ENCODE measurements at regions not wholly inside any gene's neighbourhood (a gene's known extent, or its start where the extent isn't known, plus 50 kb on each side); places are given as distances from the start of the nearest gene placed in this dataset.

DNA sequence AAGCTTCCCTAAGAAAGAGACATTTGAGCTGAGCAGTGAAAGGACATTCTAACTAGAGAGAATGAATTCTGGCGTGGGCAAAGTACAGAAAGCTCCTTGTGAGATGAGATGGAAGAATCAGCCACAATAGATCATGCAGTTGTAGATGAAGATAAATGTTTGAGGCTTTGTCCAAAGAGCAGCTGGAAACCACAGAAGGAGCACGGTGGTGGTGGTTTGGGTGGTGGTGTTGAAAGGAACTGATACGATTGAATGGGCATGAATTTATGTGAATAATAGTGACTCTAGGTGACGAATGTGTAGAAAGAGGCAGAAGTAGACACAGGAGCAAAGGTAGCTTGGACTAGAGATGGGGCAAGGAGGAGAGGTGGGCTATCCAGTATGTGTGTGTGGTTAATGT, 260.5 kb upstream of the TMTC1 start:
- Histone ChIP-seq H3K27ac (no peak overlapping the region), H3K9me3 (peaks cover 0 to 5% (median 0%) of the 10 kb centered on the region in 8 donors), H3K27me3 (replicated peaks in 1 of 7) (no peaks in the 10 kb centered on the region), H3K4me3 (no peak overlapping the region), H3K4me1 (no peaks in the 10 kb centered on the region), H3K36me3 (no peaks in the 10 kb centered on the region)
- TF ChIP-seq POLR2A (IDR thresholded peaks at IDR 0.05), result no peak
- TF ChIP-seq, protein P1, sequence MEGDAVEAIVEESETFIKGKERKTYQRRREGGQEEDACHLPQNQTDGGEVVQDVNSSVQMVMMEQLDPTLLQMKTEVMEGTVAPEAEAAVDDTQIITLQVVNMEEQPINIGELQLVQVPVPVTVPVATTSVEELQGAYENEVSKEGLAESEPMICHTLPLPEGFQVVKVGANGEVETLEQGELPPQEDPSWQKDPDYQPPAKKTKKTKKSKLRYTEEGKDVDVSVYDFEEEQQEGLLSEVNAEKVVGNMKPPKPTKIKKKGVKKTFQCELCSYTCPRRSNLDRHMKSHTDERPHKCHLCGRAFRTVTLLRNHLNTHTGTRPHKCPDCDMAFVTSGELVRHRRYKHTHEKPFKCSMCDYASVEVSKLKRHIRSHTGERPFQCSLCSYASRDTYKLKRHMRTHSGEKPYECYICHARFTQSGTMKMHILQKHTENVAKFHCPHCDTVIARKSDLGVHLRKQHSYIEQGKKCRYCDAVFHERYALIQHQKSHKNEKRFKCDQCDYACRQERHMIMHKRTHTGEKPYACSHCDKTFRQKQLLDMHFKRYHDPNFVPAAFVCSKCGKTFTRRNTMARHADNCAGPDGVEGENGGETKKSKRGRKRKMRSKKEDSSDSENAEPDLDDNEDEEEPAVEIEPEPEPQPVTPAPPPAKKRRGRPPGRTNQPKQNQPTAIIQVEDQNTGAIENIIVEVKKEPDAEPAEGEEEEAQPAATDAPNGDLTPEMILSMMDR (IDR thresholded peaks at IDR 0.05 in 8 of 11, conservative IDR thresholded peaks at IDR 0.05 in 3 of 11), result no peak
- no peak for TF ChIP-seq POLR2AphosphoS5 (IDR thresholded peaks at IDR 0.05)
- WGBS, 5 donors, result 78 to 90% (median 89%) methylated on average over 4 of the region's 4 CpGs
- intact Hi-C loops (cut with DNase I; ENCODE audit: low total_unique reads), result no loop called here
- DNase-seq, result no peak

DNA sequence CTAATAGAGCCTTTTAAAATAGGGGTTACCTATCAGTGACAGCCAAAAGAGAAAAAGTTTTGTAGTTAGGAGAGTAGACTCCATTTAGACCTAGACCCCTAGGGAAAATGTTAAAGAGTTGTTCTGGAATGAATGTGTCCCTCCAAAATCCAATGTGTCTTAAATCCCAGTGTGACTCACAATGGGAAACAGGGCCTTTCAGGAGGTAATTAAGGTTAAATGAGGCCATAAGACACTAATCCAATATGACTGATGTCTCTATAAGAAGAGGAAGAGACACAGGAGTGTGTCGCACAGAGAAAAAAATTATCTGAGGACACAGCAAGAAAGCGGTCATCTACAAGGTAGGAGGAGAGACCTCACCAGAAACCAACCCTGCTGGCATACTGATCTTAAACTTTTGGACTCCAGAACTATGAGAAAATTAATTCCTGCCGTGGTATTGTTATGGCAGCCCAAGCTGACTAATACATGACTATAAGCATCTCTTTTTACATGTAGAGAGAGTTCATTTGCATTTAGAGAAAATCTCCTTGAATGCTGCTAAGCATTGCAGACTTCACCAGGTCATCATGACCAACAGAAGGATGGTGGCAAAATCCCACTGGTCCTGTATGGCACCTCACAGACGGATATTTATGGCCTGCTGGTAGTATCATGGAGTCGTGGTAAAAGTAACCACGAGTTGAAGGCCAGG, 259.6 kb upstream of the TMTC1 start:
- intact Hi-C loops (cut with DNase I; ENCODE audit: low total_unique reads), result no loop called here
- no peaks in the 10 kb centered on the region for H3K36me3 ChIP-seq
- 76 to 92% (median 88%) methylated on average over 6 of the region's 6 CpGs for WGBS, 5 donors
- no peaks in the 10 kb centered on the region for H3K27me3 ChIP-seq (replicated peaks in 1 of 7)
- H3K9me3 ChIP-seq, result peaks cover 0 to 5% (median 0%) of the 10 kb centered on the region in 8 donors
- no peak for DNase-seq
- H3K4me1 ChIP-seq, result no peaks in the 10 kb centered on the region
- no peak overlapping the region for H3K27ac ChIP-seq
- no peak overlapping the region for H3K4me3 ChIP-seq
- TF ChIP-seq, protein P1 (IDR thresholded peaks at IDR 0.05 in 8 of 11, conservative IDR thresholded peaks at IDR 0.05 in 3 of 11), result no peak

DNA sequence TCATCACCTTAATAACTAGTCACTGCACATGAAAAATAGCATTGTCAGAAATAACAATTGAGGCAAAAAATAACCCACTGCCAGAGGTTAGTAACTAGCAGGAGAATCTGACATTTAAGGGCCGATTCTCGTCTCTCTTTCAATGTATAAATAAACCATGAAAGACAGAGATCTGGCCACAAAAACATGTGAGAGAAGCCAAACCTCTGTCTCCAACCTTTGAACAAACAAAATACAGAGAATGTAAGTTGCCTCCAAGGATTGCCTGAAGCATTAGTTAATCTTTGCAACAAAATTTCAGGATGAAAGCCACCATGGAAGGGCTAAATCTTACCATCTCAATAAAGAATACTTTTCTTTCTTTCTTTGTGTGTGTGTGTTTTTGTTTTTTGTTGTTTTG, 257.4 kb upstream of the TMTC1 start:
- intact Hi-C loops (cut with DNase I; ENCODE audit: low total_unique reads), result no loop called here
- H3K4me1 ChIP-seq, result no peaks in the 10 kb centered on the region
- WGBS, 5 donors, result 71 to 91% (median 81%) methylated on average over 2 of the region's 2 CpGs
- H3K9me3 ChIP-seq, result peaks cover 0 to 5% (median 0%) of the 10 kb centered on the region in 8 donors
- no peak overlapping the region for H3K4me3 ChIP-seq
- TF ChIP-seq, protein P1 (IDR thresholded peaks at IDR 0.05 in 8 of 11, conservative IDR thresholded peaks at IDR 0.05 in 3 of 11), result no peak
- no peak for TF ChIP-seq POLR2AphosphoS5 (IDR thresholded peaks at IDR 0.05)
- no peak for TF ChIP-seq POLR2A (IDR thresholded peaks at IDR 0.05)
- DNase-seq, result no peak
- no peaks in the 10 kb centered on the region for H3K27me3 ChIP-seq (replicated peaks in 1 of 7)
- H3K27ac ChIP-seq, result no peak overlapping the region
- H3K36me3 ChIP-seq, result no peaks in the 10 kb centered on the region

DNA sequence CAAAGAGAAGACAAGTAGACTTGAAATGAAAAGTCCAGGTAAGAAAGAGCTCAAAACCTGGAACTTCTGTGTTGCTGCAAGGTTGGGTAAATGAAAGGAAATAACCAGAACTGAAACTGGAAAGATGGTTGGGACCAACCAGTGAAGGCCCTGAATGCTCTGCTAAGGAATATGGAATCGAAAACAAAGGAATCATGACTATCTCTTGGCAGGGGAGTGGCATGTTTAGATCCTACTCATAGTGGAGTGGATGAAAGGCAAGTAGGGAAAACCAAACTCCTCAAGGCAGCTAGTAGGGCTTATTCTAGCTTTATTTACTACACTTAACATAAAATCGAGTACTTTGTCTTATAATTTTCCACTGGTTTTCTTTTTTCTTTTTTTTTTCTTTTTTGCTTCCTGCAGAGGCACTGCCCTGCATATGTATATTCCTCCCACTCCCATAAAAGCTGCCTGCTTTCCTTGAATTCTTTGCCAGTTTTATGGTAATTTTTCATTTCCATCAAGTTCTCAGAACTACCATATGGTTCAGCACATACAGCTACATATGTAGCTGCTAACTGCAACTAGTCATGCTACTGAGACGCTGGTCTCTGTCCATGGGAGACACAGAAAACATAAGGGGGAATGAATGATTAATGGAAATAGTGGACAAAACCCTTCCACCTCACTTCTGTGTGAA, 247.1 kb upstream of the TMTC1 start:
- no peaks in the 10 kb centered on the region for H3K4me1 ChIP-seq
- no peaks in the 10 kb centered on the region for H3K27me3 ChIP-seq (replicated peaks in 1 of 7)
- WGBS, 5 donors, result 61 to 82% (median 72%) methylated on average over 3 of the region's 3 CpGs
- intact Hi-C loops (cut with DNase I; ENCODE audit: low total_unique reads), result no loop called here
- no peaks in the 10 kb centered on the region for H3K36me3 ChIP-seq
- H3K9me3 ChIP-seq, result peaks cover 0 to 13% (median 6%) of the 10 kb centered on the region in 8 donors
- no peak overlapping the region for H3K27ac ChIP-seq
- TF ChIP-seq, protein P1 (IDR thresholded peaks at IDR 0.05 in 8 of 11, conservative IDR thresholded peaks at IDR 0.05 in 3 of 11), result no peak
- TF ChIP-seq POLR2AphosphoS5 (IDR thresholded peaks at IDR 0.05), result no peak
- no peak for TF ChIP-seq POLR2A (IDR thresholded peaks at IDR 0.05)
- DNase-seq, result no peak
- H3K4me3 ChIP-seq, result no peak overlapping the region

All from spleen (tissue), 11 donors.